HepG2 (cell line): ENCODE measurements at regions not wholly inside any gene's neighbourhood (a gene's known extent, or its start where the extent isn't known, plus 50 kb on each side); places are given as distances from the start of the nearest gene placed in this dataset.

Source experiments
- ATAC-seq: fragments of 200-7000 bp; cut with Tn5 transposase; 3 replicates; pipeline ENCODE4 v1.9.1; 2020; ENCODE audit warnings: mild to moderate bottlenecking, moderate library complexity
- BruUV-seq: library from RNA; stranded (reverse); fragments of 400-500 nt; replicated peaks from 2 replicates; lab custom pipeline; 2021; lab: Mats Ljungman, UMichigan
- CTCF ChIA-PET: fragments of 300-600 bp; formaldehyde crosslinking; extraction: SDS; loops from one replicate; lab custom pipeline; 2021; ENCODE audit warnings: low total read pairs, inconsistent platforms, low intra/inter-chr PET ratio; lab: Yijun Ruan, JAX
- POLR2A ChIA-PET: fragments of 350-600 bp; sonication (Branson Sonifier 250); formaldehyde crosslinking; loops from one replicate; lab custom pipeline; 2020; ENCODE audit warnings: antibody characterized with exemption, inconsistent platforms; lab: Yijun Ruan, JAX
- DNase-seq: peaks from one replicate; pipeline ENCODE4 v3.0.0-alpha.2; 2015; ENCODE audit warnings: low spot score
- FAIRE-seq: peaks from 3 replicates; lab custom pipeline; 2011; peaks lifted over from hg19 to GRCh38; lab: Jason Lieb, UNC
- H2AFZ ChIP-seq: one replicate; pipeline ENCODE4 v1.6.1; 2011; ENCODE audit warnings: low read length, inconsistent platforms
- H3K27ac ChIP-seq: fragments of 300-600 bp; 3 replicates; pipeline ENCODE4 v1.8.0; 2011; ENCODE audit warnings: mixed run types, mild to moderate bottlenecking, mixed read lengths, low read length, inconsistent platforms; ENCODE audit not compliant: insufficient read depth; ENCODE audit errors: extremely low read length
- H3K27me3 ChIP-seq, 2 experiments: fragments of 200-600 bp in 1 of 2; 2 replicates in 1 of 2; 3 replicates in 1 of 2; pipeline versions ENCODE4 v1.6.0 to v1.8.0; 2011; ENCODE audit warnings: low read length in 2 of 2, mild to moderate bottlenecking in 2 of 2, moderate library complexity in 2 of 2, inconsistent platforms in 1 of 2; ENCODE audit not compliant: insufficient read depth in 2 of 2, control insufficient read depth in 1 of 2
- H3K36me3 ChIP-seq, 2 experiments: fragments of 200-600 bp in 1 of 2; replicated peaks in 1 of 2; 2 replicates in 1 of 2; 3 replicates in 1 of 2; pipeline versions ENCODE4 v1.5.1 to v1.8.0; 2011; ENCODE audit warnings: low read length in 2 of 2, inconsistent platforms in 1 of 2; ENCODE audit not compliant: insufficient read depth in 2 of 2, control insufficient read depth in 1 of 2
- H3K4me1 ChIP-seq: 2 replicates; pipeline ENCODE4 v1.5.1; 2012; ENCODE audit warnings: low read length, inconsistent platforms; ENCODE audit not compliant: insufficient read depth
- H3K4me2 ChIP-seq: 2 replicates; pipeline ENCODE4 v1.6.0; 2011; ENCODE audit warnings: low read depth, low read length, inconsistent platforms
- H3K4me3 ChIP-seq, 3 experiments: fragments of 200-600 bp in 1 of 3; sonication (generic), shearing (Covaris generic) in 1 of 3; replicated peaks in 1 of 3; 2 replicates each; pipeline ENCODE4 v1.5.1; 2011 to 2016; ENCODE audit warnings: low read length in 3 of 3, inconsistent platforms in 2 of 3, low read depth in 2 of 3, mild to moderate bottlenecking in 2 of 3, control low read depth in 1 of 3, mixed read lengths in 1 of 3; ENCODE audit not compliant: insufficient read depth in 1 of 3
- H3K79me2 ChIP-seq: one replicate; pipeline ENCODE4 v1.6.1; 2011; ENCODE audit warnings: low read length, inconsistent platforms; ENCODE audit not compliant: insufficient read depth
- H3K9ac ChIP-seq: 2 replicates; pipeline ENCODE4 v1.6.0; 2011; ENCODE audit warnings: mild to moderate bottlenecking, low read depth, low read length, inconsistent platforms; ENCODE audit not compliant: insufficient read depth
- H3K9me3 ChIP-seq: 2 replicates; pipeline ENCODE4 v1.5.1; 2012; ENCODE audit warnings: mild to moderate bottlenecking, low read length
- H4K20me1 ChIP-seq: 2 replicates; pipeline ENCODE4 v1.6.0; 2011; ENCODE audit warnings: inconsistent platforms, mild to moderate bottlenecking, low read length, moderate library complexity; ENCODE audit not compliant: insufficient read depth
- FOXK1 ChIP-seq: sonication (generic); formaldehyde crosslinking; IDR thresholded peaks from 2 replicates; pipeline ENCODE4 v1.4.0; 2020; ENCODE audit warnings: low read depth, missing genetic modification reagents, borderline replicate concordance
- HNRNPL ChIP-seq: fragments of 200-400 bp; formaldehyde crosslinking; IDR thresholded peaks from 2 replicates; pipeline ENCODE4 v1.6.1; 2017; ENCODE audit warnings: mild to moderate bottlenecking, low read depth, low read length
- PHF20 ChIP-seq: sonication (generic); formaldehyde crosslinking; IDR thresholded peaks from 2 replicates; pipeline ENCODE4 v1.5.0; 2020; ENCODE audit warnings: mild to moderate bottlenecking, missing genetic modification reagents
- REXO4 ChIP-seq: sonication (generic); formaldehyde crosslinking; IDR thresholded peaks from 2 replicates; pipeline ENCODE4 v1.8.0; 2022; ENCODE audit warnings: missing genetic modification reagents, mild to moderate bottlenecking, borderline replicate concordance
- RFX3 ChIP-seq: IDR thresholded peaks from 2 replicates; pipeline ENCODE4 v1.6.1; 2016; ENCODE audit warnings: missing biosample characterization, missing genetic modification reagents
- RFX5 ChIP-seq: IDR thresholded peaks from 2 replicates; pipeline ENCODE4 v1.6.1; 2011; ENCODE audit warnings: low read depth, low read length, improper control_type of control experiment
- SP5 ChIP-seq: IDR thresholded peaks from 2 replicates; pipeline ENCODE4 v1.6.1; 2016; ENCODE audit warnings: low read depth, borderline replicate concordance
- TBL1XR1 ChIP-seq: fragments of 150-350 bp; IDR thresholded peaks from 2 replicates; pipeline ENCODE4 v1.6.1; 2014; ENCODE audit warnings: borderline replicate concordance, low read length; ENCODE audit not compliant: partially characterized antibody
- ZFY ChIP-seq: sonication (generic); formaldehyde crosslinking; IDR thresholded peaks from 2 replicates; pipeline ENCODE4 v1.4.0; 2020; ENCODE audit warnings: missing genetic modification reagents
- ZNF253 ChIP-seq: sonication (generic); formaldehyde crosslinking; IDR thresholded peaks from 2 replicates; pipeline ENCODE4 v1.8.0; 2022; ENCODE audit warnings: mild to moderate bottlenecking, missing genetic modification reagents, borderline replicate concordance
- ZNF607 ChIP-seq: sonication (generic); formaldehyde crosslinking; IDR thresholded peaks from 2 replicates; pipeline ENCODE4 v1.5.1; 2020; ENCODE audit warnings: missing genetic modification reagents, mild to moderate bottlenecking, borderline replicate concordance
- ZNF75D ChIP-seq: sonication (generic); formaldehyde crosslinking; IDR thresholded peaks from 2 replicates; pipeline ENCODE4 v1.8.1; 2023; ENCODE audit warnings: missing genetic modification reagents, mild to moderate bottlenecking, borderline replicate concordance
- ZNF776 ChIP-seq: sonication (generic); formaldehyde crosslinking; IDR thresholded peaks from 2 replicates; pipeline ENCODE4 v1.4.0; 2020; ENCODE audit warnings: mild to moderate bottlenecking, missing genetic modification reagents
- ZNF782 ChIP-seq: sonication (generic); formaldehyde crosslinking; IDR thresholded peaks from 2 replicates; pipeline ENCODE4 v1.4.0; 2020; ENCODE audit warnings: missing genetic modification reagents, mild to moderate bottlenecking, borderline replicate concordance
- ZNF792 ChIP-seq: IDR thresholded peaks from 2 replicates; pipeline ENCODE4 v1.6.1; 2016
- WGBS: methylation state at CpG from one replicate; pipeline ENCODE4 v1.1.6; 2017; ENCODE audit warnings: low lambda C conversion rate; 5-methylcytosine and 5-hydroxymethylcytosine counted together
- in situ Hi-C: cut with HindIII; loops from 2 replicates; pipeline ENCODE4 v1.10.0; 2017; ENCODE audit warnings: low pct_unique_long_range_greater_than_20kb; ENCODE audit not compliant: extremely low pct_ligation_motif_present
- intact Hi-C: fragments of 100-400 bp; cut with micrococcal nuclease; formaldehyde crosslinking; loops from one replicate; pipeline ENCODE4 v1.10.0; 2022; ENCODE audit not compliant: unreplicated experiment

DNA sequence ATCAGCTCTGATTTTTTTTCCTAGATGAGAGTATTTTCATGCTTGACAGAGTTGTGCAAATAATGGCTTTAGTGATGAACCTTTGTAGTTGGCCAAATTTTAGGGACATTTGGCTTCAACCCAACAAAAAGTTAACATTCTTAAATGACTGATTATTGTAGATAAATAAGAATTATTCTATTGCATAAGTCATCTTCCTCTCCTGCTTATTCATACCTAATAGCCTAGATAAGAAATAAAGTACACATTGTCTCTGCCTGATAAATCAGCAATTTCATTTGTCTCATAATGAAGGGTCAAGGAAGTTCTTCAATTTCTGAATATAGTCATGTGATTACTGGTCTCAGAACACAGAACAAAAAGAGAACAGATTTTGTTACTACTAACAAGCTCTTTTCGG is 428.9 kb upstream of the IL12A start:
- FAIRE-seq (no peak), DNase-seq (no peak), ATAC-seq (no peak)
- Histone ChIP-seq H3K9me3 (no peaks in the 10 kb centered on the region), H3K4me1 (no peaks in the 10 kb centered on the region), H2AFZ (no peak overlapping the region), H3K4me3 (no peak overlapping the region), H3K27ac (no peak overlapping the region), H3K4me2 (no peak overlapping the region), H3K27me3 (no peaks in the 10 kb centered on the region), H3K36me3 (no peaks in the 10 kb centered on the region), H3K9ac (no peak overlapping the region), H4K20me1 (no peaks in the 10 kb centered on the region), H3K79me2 (no peaks in the 10 kb centered on the region)
- CTCF ChIA-PET, result no interaction called here
- POLR2A ChIA-PET, result no interaction called here
- 0% methylated on average over 1 of the region's 1 CpG for WGBS
- in situ Hi-C loops, result no loop called here
- no peak for TF ChIP-seq ZNF782 (CRISPR knock-in tag)
- TF ChIP-seq TBL1XR1, result no peak
- TF ChIP-seq RFX3 (CRISPR knock-in tag), result no peak
- no peak for TF ChIP-seq SP5 (CRISPR knock-in tag)
- intact Hi-C loops, result no loop called here
- no TSS peak for BruUV-seq

GRCh38 chr3:159560214-159560979 is 428.2 kb upstream of the IL12A start:
- no peaks in the 10 kb centered on the region for H3K9me3 ChIP-seq
- CTCF ChIA-PET, result no interaction called here
- no TSS peak for BruUV-seq
- no peaks in the 10 kb centered on the region for H4K20me1 ChIP-seq
- no peaks in the 10 kb centered on the region for H3K27me3 ChIP-seq
- no peaks in the 10 kb centered on the region for H3K79me2 ChIP-seq
- H3K36me3 ChIP-seq, result no peaks in the 10 kb centered on the region
- intact Hi-C loops (no loop called here), in situ Hi-C loops (no loop called here)
- FAIRE-seq, result no peak
- H3K27ac ChIP-seq, result no peak overlapping the region
- no peak overlapping the region for H3K9ac ChIP-seq
- no peak for ATAC-seq
- no peak overlapping the region for H3K4me2 ChIP-seq
- no peaks in the 10 kb centered on the region for H3K4me1 ChIP-seq
- POLR2A ChIA-PET, result no interaction called here
- no peak for DNase-seq
- no peak overlapping the region for H2AFZ ChIP-seq
- no peak overlapping the region for H3K4me3 ChIP-seq
- 11% methylated on average over 8 of the region's 8 CpGs for WGBS
- no peak for TF ChIP-seq RFX5
- no peak for TF ChIP-seq ZFY (CRISPR knock-in tag)
- no peak for TF ChIP-seq ZNF607 (CRISPR knock-in tag)
- no peak for TF ChIP-seq HNRNPL
- TF ChIP-seq ZNF776 (CRISPR knock-in tag), result no peak
- TF ChIP-seq ZNF792 (CRISPR knock-in tag), result no peak
- TF ChIP-seq ZNF253 (CRISPR knock-in tag), result no peak
- no peak for TF ChIP-seq FOXK1
- no peak for TF ChIP-seq PHF20 (CRISPR knock-in tag)
- no peak for TF ChIP-seq ZNF75D (CRISPR knock-in tag)
- no peak for TF ChIP-seq REXO4
